ENCODE measurements at regions not wholly inside any gene's neighbourhood (a gene's known extent, or its start where the extent isn't known, plus 50 kb on each side); places are given as distances from the start of the nearest gene placed in this dataset.

GRCh38 chr4:106762666-106763443 is 273.3 kb downstream of the DKK2 start:
- Histone ChIP-seq H2AFZ (ENCODE audit: low read length) (no peak overlapping the region), H3K9ac (ENCODE audit: low read length) (no peak overlapping the region), H3K27ac (ENCODE audit: low read length) (no peak overlapping the region), H3K27me3 (ENCODE audit: low read length) (no peaks in the 10 kb centered on the region), H3K9me3 (ENCODE audit: low read length) (no peaks in the 10 kb centered on the region), H3K4me2 (ENCODE audit: low read depth, low read length, poor library complexity, severe bottlenecking) (no peak overlapping the region), H3K79me2 (ENCODE audit: low read length) (no peaks in the 10 kb centered on the region), H3K36me3 (ENCODE audit: insufficient read depth, low read length) (no peaks in the 10 kb centered on the region), H3K9me2 (replicated peaks; ENCODE audit: insufficient read depth, low read length) (no peaks in the 10 kb centered on the region), H3K4me3 (ENCODE audit: low read length) (no peak overlapping the region), H3K4me1 (ENCODE audit: low read length) (no peaks in the 10 kb centered on the region), H4K20me1 (ENCODE audit: insufficient read depth, low read depth, low read length) (no peaks in the 10 kb centered on the region)
- no peak for DNase-seq

- no peaks in the 10 kb centered on the region for H4K20me1 ChIP-seq (ENCODE audit: insufficient read depth, low read depth, low read length)
- no peak overlapping the region for H3K4me3 ChIP-seq (ENCODE audit: low read length)
- H3K27me3 ChIP-seq (ENCODE audit: low read length) = no peaks in the 10 kb centered on the region
- H3K36me3 ChIP-seq (ENCODE audit: insufficient read depth, low read length) = no peaks in the 10 kb centered on the region
- no peak for DNase-seq
- H3K4me2 ChIP-seq (ENCODE audit: low read depth, low read length, poor library complexity, severe bottlenecking) = no peak overlapping the region
- no peak overlapping the region for H3K9ac ChIP-seq (ENCODE audit: low read length)
- H3K27ac ChIP-seq (ENCODE audit: low read length) = no peak overlapping the region
- no peaks in the 10 kb centered on the region for H3K4me1 ChIP-seq (ENCODE audit: low read length)
- no peak overlapping the region for H2AFZ ChIP-seq (ENCODE audit: low read length)
- H3K9me3 ChIP-seq (ENCODE audit: low read length) = no peaks in the 10 kb centered on the region
- H3K79me2 ChIP-seq (ENCODE audit: low read length) = no peaks in the 10 kb centered on the region
- H3K9me2 ChIP-seq (replicated peaks; ENCODE audit: insufficient read depth, low read length) = no peaks in the 10 kb centered on the region
Measured at GRCh38 chr4:106753426-106753825, 282.7 kb downstream of the DKK2 start.

- H3K9me3 ChIP-seq (ENCODE audit: low read length) = no peaks in the 10 kb centered on the region
- DNase-seq = no peak
- no peaks in the 10 kb centered on the region for H3K9me2 ChIP-seq (replicated peaks; ENCODE audit: insufficient read depth, low read length)
Measured at GRCh38 chr4:106746451-106746850, 289.7 kb downstream of the DKK2 start.

GRCh38 chr4:106738121-106738520 is 298.0 kb downstream of the DKK2 start:
- Histone ChIP-seq H3K9me2 (replicated peaks; ENCODE audit: insufficient read depth, low read length) (no peaks in the 10 kb centered on the region), H3K4me2 (ENCODE audit: low read depth, low read length, poor library complexity, severe bottlenecking) (no peak overlapping the region), H3K36me3 (ENCODE audit: insufficient read depth, low read length) (no peaks in the 10 kb centered on the region), H4K20me1 (ENCODE audit: insufficient read depth, low read depth, low read length) (no peaks in the 10 kb centered on the region), H3K27me3 (ENCODE audit: low read length) (no peaks in the 10 kb centered on the region), H3K27ac (ENCODE audit: low read length) (no peak overlapping the region), H3K4me3 (ENCODE audit: low read length) (no peak overlapping the region), H2AFZ (ENCODE audit: low read length) (no peak overlapping the region), H3K4me1 (ENCODE audit: low read length) (no peaks in the 10 kb centered on the region), H3K9ac (ENCODE audit: low read length) (no peak overlapping the region), H3K9me3 (ENCODE audit: low read length) (no peaks in the 10 kb centered on the region), H3K79me2 (ENCODE audit: low read length) (no peaks in the 10 kb centered on the region)
- DNase-seq = no peak

More at GRCh38 chr4:106746451-106746850, 289.7 kb downstream of the DKK2 start:
- H2AFZ ChIP-seq (ENCODE audit: low read length) = no peak overlapping the region
- H3K79me2 ChIP-seq (ENCODE audit: low read length) = no peaks in the 10 kb centered on the region
- H3K4me3 ChIP-seq (ENCODE audit: low read length) = no peak overlapping the region
- H3K27me3 ChIP-seq (ENCODE audit: low read length) = no peaks in the 10 kb centered on the region
- no peaks in the 10 kb centered on the region for H3K4me1 ChIP-seq (ENCODE audit: low read length)
- no peak overlapping the region for H3K4me2 ChIP-seq (ENCODE audit: low read depth, low read length, poor library complexity, severe bottlenecking)
- no peaks in the 10 kb centered on the region for H4K20me1 ChIP-seq (ENCODE audit: insufficient read depth, low read depth, low read length)
- H3K9ac ChIP-seq (ENCODE audit: low read length) = no peak overlapping the region
- H3K27ac ChIP-seq (ENCODE audit: low read length) = no peak overlapping the region
- H3K36me3 ChIP-seq (ENCODE audit: insufficient read depth, low read length) = no peaks in the 10 kb centered on the region

GRCh38 chr4:106718548-106718947 is 317.6 kb downstream of the DKK2 start:
- no peaks in the 10 kb centered on the region for H3K9me2 ChIP-seq (replicated peaks; ENCODE audit: insufficient read depth, low read length)
- H3K9me3 ChIP-seq (ENCODE audit: low read length) = no peaks in the 10 kb centered on the region
- no peaks in the 10 kb centered on the region for H4K20me1 ChIP-seq (ENCODE audit: insufficient read depth, low read depth, low read length)
- H3K4me2 ChIP-seq (ENCODE audit: low read depth, low read length, poor library complexity, severe bottlenecking) = no peak overlapping the region
- no peaks in the 10 kb centered on the region for H3K27me3 ChIP-seq (ENCODE audit: low read length)
- no peaks in the 10 kb centered on the region for H3K36me3 ChIP-seq (ENCODE audit: insufficient read depth, low read length)
- H3K9ac ChIP-seq (ENCODE audit: low read length) = no peak overlapping the region
- DNase-seq = no peak
- H3K4me1 ChIP-seq (ENCODE audit: low read length) = no peaks in the 10 kb centered on the region
- no peak overlapping the region for H2AFZ ChIP-seq (ENCODE audit: low read length)
- H3K4me3 ChIP-seq (ENCODE audit: low read length) = no peak overlapping the region
- no peak overlapping the region for H3K27ac ChIP-seq (ENCODE audit: low read length)
- H3K79me2 ChIP-seq (ENCODE audit: low read length) = no peaks in the 10 kb centered on the region

- Histone ChIP-seq H3K9me3 (ENCODE audit: low read length) (no peaks in the 10 kb centered on the region), H3K27me3 (ENCODE audit: low read length) (no peaks in the 10 kb centered on the region), H3K79me2 (ENCODE audit: low read length) (no peaks in the 10 kb centered on the region), H3K27ac (ENCODE audit: low read length) (no peak overlapping the region), H2AFZ (ENCODE audit: low read length) (no peak overlapping the region), H3K4me1 (ENCODE audit: low read length) (no peaks in the 10 kb centered on the region), H3K36me3 (ENCODE audit: insufficient read depth, low read length) (no peaks in the 10 kb centered on the region), H3K9ac (ENCODE audit: low read length) (no peak overlapping the region), H3K4me3 (ENCODE audit: low read length) (no peak overlapping the region), H3K9me2 (replicated peaks; ENCODE audit: insufficient read depth, low read length) (no peaks in the 10 kb centered on the region), H3K4me2 (ENCODE audit: low read depth, low read length, poor library complexity, severe bottlenecking) (no peak overlapping the region), H4K20me1 (ENCODE audit: insufficient read depth, low read depth, low read length) (no peaks in the 10 kb centered on the region)
- DNase-seq = no peak
Measured at GRCh38 chr4:106717091-106717490, 319.0 kb downstream of the DKK2 start.

GRCh38 chr4:106715825-106716224 is 320.3 kb downstream of the DKK2 start:
- H3K4me2 ChIP-seq (ENCODE audit: low read depth, low read length, poor library complexity, severe bottlenecking) = no peak overlapping the region
- H2AFZ ChIP-seq (ENCODE audit: low read length) = no peak overlapping the region
- no peaks in the 10 kb centered on the region for H3K9me2 ChIP-seq (replicated peaks; ENCODE audit: insufficient read depth, low read length)
- no peak overlapping the region for H3K9ac ChIP-seq (ENCODE audit: low read length)
- no peak for DNase-seq
- H3K4me1 ChIP-seq (ENCODE audit: low read length) = no peaks in the 10 kb centered on the region
- no peaks in the 10 kb centered on the region for H3K27me3 ChIP-seq (ENCODE audit: low read length)
- H3K4me3 ChIP-seq (ENCODE audit: low read length) = no peak overlapping the region
- no peaks in the 10 kb centered on the region for H3K79me2 ChIP-seq (ENCODE audit: low read length)
- H4K20me1 ChIP-seq (ENCODE audit: insufficient read depth, low read depth, low read length) = no peaks in the 10 kb centered on the region
- no peaks in the 10 kb centered on the region for H3K9me3 ChIP-seq (ENCODE audit: low read length)
- H3K36me3 ChIP-seq (ENCODE audit: insufficient read depth, low read length) = no peaks in the 10 kb centered on the region
- H3K27ac ChIP-seq (ENCODE audit: low read length) = no peak overlapping the region

GRCh38 chr4:106708464-106708816 is 327.7 kb downstream of the DKK2 start:
- no peaks in the 10 kb centered on the region for H3K9me3 ChIP-seq (ENCODE audit: low read length)
- no peaks in the 10 kb centered on the region for H4K20me1 ChIP-seq (ENCODE audit: insufficient read depth, low read depth, low read length)
- H2AFZ ChIP-seq (ENCODE audit: low read length) = no peak overlapping the region
- H3K9me2 ChIP-seq (replicated peaks; ENCODE audit: insufficient read depth, low read length) = no peaks in the 10 kb centered on the region
- H3K27ac ChIP-seq (ENCODE audit: low read length) = no peak overlapping the region
- no peaks in the 10 kb centered on the region for H3K36me3 ChIP-seq (ENCODE audit: insufficient read depth, low read length)
- no peaks in the 10 kb centered on the region for H3K27me3 ChIP-seq (ENCODE audit: low read length)
- no peaks in the 10 kb centered on the region for H3K4me1 ChIP-seq (ENCODE audit: low read length)
- no peak overlapping the region for H3K4me2 ChIP-seq (ENCODE audit: low read depth, low read length, poor library complexity, severe bottlenecking)
- no peak for DNase-seq
- H3K9ac ChIP-seq (ENCODE audit: low read length) = no peak overlapping the region
- H3K4me3 ChIP-seq (ENCODE audit: low read length) = no peak overlapping the region
- no peaks in the 10 kb centered on the region for H3K79me2 ChIP-seq (ENCODE audit: low read length)

Measured in Karpas-422 (cell line).